VCaP (cell line): ENCODE measurements at regions not wholly inside any gene's neighbourhood (a gene's known extent, or its start where the extent isn't known, plus 50 kb on each side); places are given as distances from the start of the nearest gene placed in this dataset.

ENCODE experiments used
- H3K27ac ChIP-seq: fragments of 450-650 bp; 2 replicates; pipeline ENCODE4 v1.5.1; 2017
- TF ChIP-seq, protein P1 (sequence below): fragments of 450-650 bp; conservative IDR thresholded peaks from 2 replicates; pipeline ENCODE4 v1.5.1; 2017; ENCODE audit warnings: mild to moderate bottlenecking, moderate library complexity

DNA sequence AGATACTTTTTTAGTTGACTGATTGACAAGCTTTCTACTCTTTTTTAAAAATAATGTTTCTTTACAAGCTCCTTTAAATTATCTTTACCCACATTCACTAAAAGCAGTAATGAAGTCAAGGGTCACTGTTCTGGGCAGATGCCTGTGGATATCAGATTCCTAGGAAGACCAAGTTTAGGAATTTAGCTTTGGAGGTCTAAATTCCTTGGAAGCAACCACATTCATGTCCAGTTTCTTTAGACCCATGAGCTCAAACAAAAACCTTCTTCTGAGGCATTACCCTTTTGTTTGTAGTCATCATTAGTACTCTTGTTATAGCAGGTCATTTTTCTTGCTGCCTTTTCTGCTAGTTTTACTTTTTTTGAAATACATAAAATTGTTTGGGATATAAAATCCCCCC is 462.9 kb upstream of the JAG1 start:
- TF ChIP-seq, protein P1, sequence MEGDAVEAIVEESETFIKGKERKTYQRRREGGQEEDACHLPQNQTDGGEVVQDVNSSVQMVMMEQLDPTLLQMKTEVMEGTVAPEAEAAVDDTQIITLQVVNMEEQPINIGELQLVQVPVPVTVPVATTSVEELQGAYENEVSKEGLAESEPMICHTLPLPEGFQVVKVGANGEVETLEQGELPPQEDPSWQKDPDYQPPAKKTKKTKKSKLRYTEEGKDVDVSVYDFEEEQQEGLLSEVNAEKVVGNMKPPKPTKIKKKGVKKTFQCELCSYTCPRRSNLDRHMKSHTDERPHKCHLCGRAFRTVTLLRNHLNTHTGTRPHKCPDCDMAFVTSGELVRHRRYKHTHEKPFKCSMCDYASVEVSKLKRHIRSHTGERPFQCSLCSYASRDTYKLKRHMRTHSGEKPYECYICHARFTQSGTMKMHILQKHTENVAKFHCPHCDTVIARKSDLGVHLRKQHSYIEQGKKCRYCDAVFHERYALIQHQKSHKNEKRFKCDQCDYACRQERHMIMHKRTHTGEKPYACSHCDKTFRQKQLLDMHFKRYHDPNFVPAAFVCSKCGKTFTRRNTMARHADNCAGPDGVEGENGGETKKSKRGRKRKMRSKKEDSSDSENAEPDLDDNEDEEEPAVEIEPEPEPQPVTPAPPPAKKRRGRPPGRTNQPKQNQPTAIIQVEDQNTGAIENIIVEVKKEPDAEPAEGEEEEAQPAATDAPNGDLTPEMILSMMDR: no peak
- no peak overlapping the region for H3K27ac ChIP-seq

DNA sequence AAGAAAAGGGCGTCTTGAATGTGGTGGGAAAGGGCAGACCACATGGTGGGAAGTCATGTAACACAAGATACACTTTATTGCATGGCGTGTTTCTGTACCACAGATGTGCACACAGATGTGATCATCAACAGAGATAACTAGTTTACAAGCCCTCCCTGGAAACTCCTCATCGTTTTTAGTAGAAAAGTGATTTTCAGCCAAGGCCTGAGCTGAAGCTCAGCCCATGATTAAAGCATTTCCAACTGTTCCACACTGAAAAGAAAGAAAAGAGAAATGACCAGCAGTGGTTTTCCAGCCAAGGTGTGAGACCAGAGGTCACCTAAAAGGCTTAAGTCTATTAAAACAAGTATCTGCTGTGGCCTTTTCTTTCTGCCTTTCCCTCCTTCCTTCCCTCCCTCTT is 463.9 kb upstream of the JAG1 start:
- H3K27ac ChIP-seq: no peak overlapping the region
- TF ChIP-seq, protein P1: no peak

DNA sequence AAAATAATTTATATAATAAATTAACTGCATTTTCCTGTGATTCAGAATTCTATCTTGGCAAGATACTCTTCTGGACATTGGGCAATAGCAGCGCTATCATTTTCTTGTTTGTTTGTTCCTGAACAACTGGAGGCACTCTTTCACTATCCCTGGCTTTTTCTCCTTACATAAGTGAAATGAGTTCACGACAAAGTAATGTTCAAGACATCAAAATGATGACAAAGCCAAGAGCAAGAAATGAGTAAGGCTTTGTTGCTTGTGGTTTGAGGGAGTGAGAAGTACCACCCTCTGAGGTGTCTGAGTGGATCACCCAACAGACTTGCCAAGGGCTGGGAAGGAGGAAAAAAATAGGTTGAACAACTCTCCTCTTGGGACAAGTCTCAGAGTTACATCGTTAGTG is 466.6 kb upstream of the JAG1 start:
- TF ChIP-seq, protein P1: no peak
- no peak overlapping the region for H3K27ac ChIP-seq

DNA sequence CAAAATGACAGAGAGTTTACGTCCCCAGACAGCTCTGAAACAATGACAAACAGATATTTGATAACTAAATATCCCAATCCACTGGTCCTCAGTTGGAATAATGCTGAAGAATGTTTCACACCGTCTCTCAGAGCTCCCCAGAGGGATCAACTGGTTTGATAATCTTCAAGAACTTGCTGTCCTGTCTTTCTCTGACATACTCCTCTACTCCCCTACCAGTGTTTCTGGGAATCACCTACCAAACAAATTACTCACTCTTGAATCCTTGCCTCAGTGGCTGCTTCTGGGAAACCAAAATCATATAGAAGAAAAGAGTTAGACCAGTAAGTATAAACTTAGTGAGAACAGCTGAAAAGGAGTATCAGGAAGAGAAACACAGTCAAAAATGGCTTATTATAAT is 469.7 kb upstream of the JAG1 start:
- no peak overlapping the region for H3K27ac ChIP-seq
- TF ChIP-seq, protein P1: no peak

DNA sequence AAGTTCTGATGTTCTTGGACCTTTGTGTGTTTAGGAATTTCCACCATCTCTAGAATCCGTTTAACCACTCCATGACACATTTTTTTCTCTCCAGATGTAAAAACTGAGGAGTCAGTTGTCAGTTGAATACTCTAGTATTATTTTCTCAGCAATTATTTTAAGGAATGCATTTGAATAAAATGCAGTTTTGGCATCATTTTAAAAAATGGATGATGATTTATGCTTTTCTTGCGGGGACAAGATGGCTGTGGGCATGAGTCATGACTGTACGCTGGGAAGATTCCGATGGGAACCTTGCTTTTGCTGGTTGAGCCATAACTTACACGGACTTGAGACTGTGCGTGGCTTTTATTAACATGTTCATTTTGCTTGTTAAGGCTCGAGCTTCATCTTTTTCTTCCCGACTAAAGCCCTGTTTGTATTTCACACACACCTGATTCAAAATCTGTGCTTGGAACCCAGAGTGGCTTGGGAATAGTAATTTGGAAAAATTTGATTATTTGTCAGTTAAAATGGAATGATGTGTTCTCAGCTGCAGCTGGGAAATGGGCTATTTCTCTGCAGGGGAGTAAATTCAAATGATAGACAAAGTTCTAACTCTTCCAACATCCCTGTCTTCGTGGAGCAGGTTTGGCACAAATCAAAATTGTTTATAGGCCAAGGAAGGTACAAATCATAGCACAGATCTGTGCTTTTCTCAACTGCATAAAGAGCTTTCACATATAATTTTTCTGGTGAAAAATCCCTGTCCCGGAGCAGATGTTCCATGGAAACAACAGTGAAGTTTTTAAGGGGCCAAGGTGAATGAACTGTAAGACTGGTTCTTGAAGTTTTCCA is 470.5 kb upstream of the JAG1 start:
- no peak overlapping the region for H3K27ac ChIP-seq
- TF ChIP-seq, protein P1: no peak

DNA sequence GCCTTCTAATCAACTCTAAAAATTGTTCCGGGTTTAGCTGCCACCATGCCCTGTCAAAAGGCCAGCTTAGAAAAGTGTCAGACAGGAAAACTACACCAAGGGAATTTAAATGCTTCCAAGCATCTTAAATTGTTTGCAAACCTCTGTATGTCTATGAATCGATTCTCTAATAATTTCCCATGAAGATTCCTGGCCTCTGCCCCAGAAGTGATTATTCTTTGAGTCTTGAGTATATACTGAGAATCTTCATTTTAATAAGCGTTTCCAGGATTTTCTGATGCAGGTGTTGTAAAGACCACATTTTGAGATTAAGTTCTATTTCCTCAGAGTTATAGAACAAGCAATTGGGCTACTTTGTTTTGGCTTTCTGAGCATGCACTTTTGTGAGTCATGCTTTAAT is 471.8 kb upstream of the JAG1 start:
- no peak overlapping the region for H3K27ac ChIP-seq

DNA sequence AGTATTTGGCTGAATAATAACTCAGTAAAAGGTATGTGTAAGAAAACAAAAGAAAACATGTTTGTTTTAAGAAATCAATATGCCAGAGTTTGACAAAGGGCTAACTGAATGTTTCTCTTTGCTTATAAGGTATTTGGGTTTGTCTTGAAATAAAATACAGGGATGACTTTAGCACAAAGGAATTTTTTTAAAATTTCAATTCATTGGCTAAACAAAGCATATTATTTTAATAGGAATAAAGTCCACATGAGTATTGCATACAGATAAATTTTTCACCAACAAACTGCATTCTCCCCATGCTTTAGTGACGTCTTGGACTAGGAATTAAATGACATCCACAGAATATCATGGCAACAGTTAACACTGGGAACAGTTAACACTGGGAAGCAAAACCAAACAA is 480.0 kb upstream of the JAG1 start:
- TF ChIP-seq, protein P1: no peak
- H3K27ac ChIP-seq: no peak overlapping the region

More for the DNA sequence above, 471.8 kb upstream of the JAG1 start:
- TF ChIP-seq, protein P1: no peak
